GM21515 (cell line): ENCODE measurements at regions not wholly inside any gene's neighbourhood (a gene's known extent, or its start where the extent isn't known, plus 50 kb on each side); places are given as distances from the start of the nearest gene placed in this dataset.

ENCODE experiments used
- ATAC-seq: cut with Tn5 transposase; IDR thresholded peaks from one replicate; pipeline ENCODE4 v1.9.1; 2021; ENCODE audit not compliant: unreplicated experiment

GRCh38 chr9:26744191-26744965 is 148.2 kb downstream of the CAAP1 start:
- no peak for ATAC-seq

GRCh38 chr9:26742828-26743476 is 149.7 kb downstream of the CAAP1 start:
- ATAC-seq = no peak

- ATAC-seq = no peak
Measured at GRCh38 chr9:26735160-26735559, 157.4 kb downstream of the CAAP1 start.

- ATAC-seq = no peak
Measured at GRCh38 chr9:26729187-26729586, 163.4 kb downstream of the CAAP1 start.

GRCh38 chr9:26727471-26727870 is 165.1 kb downstream of the CAAP1 start:
- ATAC-seq = peak; percentile 70

GRCh38 chr9:26725573-26725972 is 167.0 kb downstream of the CAAP1 start:
- ATAC-seq = no peak

GRCh38 chr9:26723486-26723885 is 169.1 kb downstream of the CAAP1 start:
- no peak for ATAC-seq

- ATAC-seq = no peak
Measured at GRCh38 chr9:26722755-26723154, 169.8 kb downstream of the CAAP1 start.

GRCh38 chr9:26710008-26710407 is 182.6 kb downstream of the CAAP1 start:
- no peak for ATAC-seq

- no peak for ATAC-seq
Measured at GRCh38 chr9:26706223-26706622, 186.4 kb downstream of the CAAP1 start.

GRCh38 chr9:26695298-26695622 is 197.3 kb downstream of the CAAP1 start:
- ATAC-seq = no peak

- no peak for ATAC-seq
Measured at GRCh38 chr9:26694381-26695297, 198.0 kb downstream of the CAAP1 start.

GRCh38 chr9:26689041-26689440 is 203.6 kb downstream of the CAAP1 start:
- ATAC-seq = no peak

GRCh38 chr9:26687421-26687820 is 205.2 kb downstream of the CAAP1 start:
- ATAC-seq = no peak

- ATAC-seq = no peak
Measured at GRCh38 chr9:26685818-26686217, 206.8 kb downstream of the CAAP1 start.

GRCh38 chr9:26684029-26684428 is 208.6 kb downstream of the CAAP1 start:
- no peak for ATAC-seq

GRCh38 chr9:26682796-26683496 is 209.7 kb downstream of the CAAP1 start:
- no peak for ATAC-seq

- ATAC-seq = no peak
Measured at GRCh38 chr9:26682041-26682440, 210.6 kb downstream of the CAAP1 start.

GRCh38 chr9:26677965-26678706 is 214.5 kb downstream of the CAAP1 start:
- ATAC-seq = no peak

GRCh38 chr9:26675035-26675434 is 217.6 kb downstream of the CAAP1 start:
- ATAC-seq = no peak
